DMS 273 (cell line): ENCODE measurements at regions not wholly inside any gene's neighbourhood (a gene's known extent, or its start where the extent isn't known, plus 50 kb on each side); places are given as distances from the start of the nearest gene placed in this dataset.

ENCODE experiments used
- DNase-seq: peaks from one replicate; lab custom pipeline; 2025; ENCODE audit not compliant: unreplicated experiment; lab: John Stamatoyannopoulos, UW

GRCh38 chr11:129268371-129268770, 76.2 kb upstream of the ARHGAP32 start:
- peak; percentile 88 for DNase-seq

DNA sequence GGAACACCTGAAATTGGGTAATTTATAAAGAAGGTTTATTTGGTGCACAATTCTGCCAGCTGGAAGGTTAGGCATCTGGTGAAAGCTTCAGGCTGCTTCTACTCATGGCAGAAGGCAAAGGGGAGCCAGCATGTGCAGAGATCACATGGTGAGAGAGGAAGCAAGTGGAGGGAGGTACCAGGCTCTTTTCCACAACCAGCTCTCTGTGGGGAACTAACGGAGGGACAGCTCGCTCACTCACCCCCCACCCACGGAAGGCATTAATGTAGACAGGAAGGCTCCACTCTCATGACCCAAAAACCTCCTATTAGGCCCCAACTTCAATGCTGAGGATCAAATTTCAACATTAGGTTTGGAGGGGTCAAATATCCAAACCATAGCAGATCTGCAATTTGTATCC, 75.6 kb upstream of the ARHGAP32 start:
- DNase-seq = peak; percentile 81

GRCh38 chr11:129266536-129266935, 74.4 kb upstream of the ARHGAP32 start:
- no peak for DNase-seq

- peak; percentile 59 for DNase-seq
Observed at GRCh38 chr11:129265125-129265788, 73.1 kb upstream of the ARHGAP32 start.

DNA sequence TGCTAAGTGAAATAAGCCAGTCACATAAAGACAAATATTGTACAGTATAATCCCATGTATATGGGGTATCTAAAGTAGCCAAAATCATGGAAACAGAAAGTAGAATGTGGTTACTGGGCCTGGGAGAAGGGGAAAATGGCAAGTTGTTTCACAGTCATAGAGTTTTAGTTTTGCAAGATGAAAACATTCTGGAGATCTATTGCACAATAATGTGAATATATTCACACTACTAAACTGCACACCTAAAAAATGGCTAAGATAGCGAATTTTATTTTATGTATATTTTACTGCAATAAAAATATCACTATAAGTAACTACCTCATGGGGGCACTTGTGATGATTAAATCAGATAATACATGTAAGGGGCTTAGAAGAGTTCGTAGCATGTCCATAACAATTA, 72.0 kb upstream of the ARHGAP32 start:
- no peak for DNase-seq

GRCh38 chr11:129260750-129261149, 68.6 kb upstream of the ARHGAP32 start:
- DNase-seq = no peak

DNA sequence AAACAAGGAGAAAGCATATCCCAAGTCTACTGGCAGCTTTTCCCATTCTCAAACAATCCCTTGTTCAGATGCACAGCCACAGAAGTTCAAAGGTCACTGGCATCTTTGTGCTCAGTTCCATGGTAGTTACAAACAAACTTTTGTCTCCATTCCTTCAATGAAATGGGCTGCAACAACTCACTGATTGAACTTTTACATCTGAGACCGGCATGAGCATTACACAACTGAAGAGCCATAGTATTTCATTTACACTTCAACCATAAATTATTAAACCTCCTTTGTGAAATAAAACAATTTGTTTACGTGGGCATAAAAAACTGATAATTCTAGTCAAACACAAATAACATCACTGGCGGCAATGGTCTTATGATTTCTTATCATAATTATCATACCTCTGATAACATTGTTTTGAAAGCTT, 67.8 kb upstream of the ARHGAP32 start:
- no peak for DNase-seq

DNA sequence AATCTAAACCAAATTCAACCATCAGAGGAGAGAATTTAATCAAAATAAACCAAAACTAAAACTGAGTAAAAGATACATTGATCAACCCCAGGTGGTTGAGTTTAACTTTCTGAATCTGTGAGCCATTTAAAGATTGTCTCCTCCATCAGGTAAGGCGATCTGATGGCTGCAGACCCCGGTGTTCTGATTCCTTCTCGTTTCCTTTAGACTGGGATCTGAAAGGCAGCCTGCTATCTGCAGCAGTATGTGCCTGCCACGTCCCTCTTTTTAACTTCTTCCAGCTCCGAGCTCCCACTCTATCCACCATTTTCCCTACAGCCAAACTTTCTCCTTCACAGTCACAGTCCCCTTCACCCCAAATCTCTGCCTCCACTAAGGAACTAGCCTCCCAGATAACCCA, 66.1 kb upstream of the ARHGAP32 start:
- no peak for DNase-seq

GRCh38 chr11:129257512-129257911, 65.4 kb upstream of the ARHGAP32 start:
- no peak for DNase-seq

- DNase-seq = no peak
Observed at GRCh38 chr11:129252621-129253020, 60.5 kb upstream of the ARHGAP32 start.

DNA sequence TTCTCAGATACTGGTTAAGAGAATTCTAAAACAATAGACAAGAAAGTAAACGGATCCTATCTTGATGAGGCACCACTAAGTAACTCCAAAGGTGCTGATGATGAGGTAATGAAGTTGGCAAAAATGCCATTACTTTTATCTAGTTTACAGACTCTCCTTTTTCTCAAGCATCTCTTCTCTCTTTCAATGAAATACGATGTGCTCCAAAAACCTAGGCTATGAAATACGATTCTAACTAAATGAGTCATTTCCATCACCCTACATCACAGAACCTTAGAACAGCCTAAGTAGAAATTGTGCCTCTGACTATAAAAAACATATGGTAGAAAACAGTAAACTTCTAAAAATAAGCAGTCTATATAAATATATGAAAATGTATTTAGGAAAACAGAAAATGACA, 58.9 kb upstream of the ARHGAP32 start:
- peak; percentile 6 for DNase-seq

GRCh38 chr11:129249923-129250322, 57.8 kb upstream of the ARHGAP32 start:
- peak; percentile 13 for DNase-seq

DNA sequence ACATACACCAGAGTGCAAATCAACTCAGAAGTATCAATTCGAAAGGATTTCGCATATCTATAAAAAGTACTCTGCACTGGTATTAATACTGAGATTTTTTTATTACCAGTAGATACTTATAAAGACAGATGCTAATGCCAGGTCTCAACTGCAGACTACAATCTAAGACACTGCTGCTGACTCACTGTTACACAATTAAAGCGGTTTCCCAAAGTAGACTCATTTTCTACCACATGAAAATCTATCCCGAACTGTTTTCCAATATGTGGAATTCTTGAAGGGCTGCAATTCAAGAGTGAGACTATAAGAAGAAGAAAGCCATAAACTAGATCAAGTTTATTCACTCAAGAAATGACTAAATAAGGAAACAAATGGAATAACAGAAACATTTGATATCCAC, 57.2 kb upstream of the ARHGAP32 start:
- DNase-seq = peak; percentile 28

DNA sequence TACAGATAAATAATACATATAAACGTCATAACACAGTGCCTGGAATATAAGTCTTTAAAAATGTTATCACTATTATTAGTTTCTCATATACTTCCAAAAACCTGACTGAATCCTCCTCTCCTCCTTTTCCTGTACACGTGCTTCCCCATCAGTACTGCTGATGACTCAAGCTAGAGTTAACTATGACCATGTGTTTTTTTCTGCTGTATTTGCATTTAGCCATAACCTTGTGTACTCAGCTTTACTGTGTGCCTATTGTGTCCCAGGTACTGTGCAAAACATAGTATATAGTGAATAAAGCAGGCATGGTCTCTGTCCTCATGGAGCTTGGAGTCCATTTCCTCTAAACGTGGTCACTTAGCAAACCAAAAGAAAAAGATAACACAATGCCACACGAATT, 56.5 kb upstream of the ARHGAP32 start:
- peak; percentile 33 for DNase-seq

DNA sequence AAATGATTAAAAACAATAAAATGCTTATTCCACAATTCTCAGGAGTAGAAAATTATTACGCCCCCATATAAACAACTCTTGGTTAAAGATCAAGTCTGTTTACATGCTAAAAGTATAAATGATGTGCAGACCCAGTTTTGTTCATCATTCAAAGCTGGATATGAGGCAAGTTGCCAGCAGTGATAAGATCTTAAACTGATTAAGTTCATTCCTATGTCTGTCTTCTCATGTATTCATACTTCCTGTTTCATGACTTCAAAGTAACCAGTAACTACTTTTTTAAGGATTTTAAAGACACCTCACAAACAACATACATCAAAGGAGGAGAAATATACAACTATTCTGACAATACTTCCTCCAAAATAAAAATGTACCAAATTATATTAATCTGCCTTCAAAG, 55.0 kb upstream of the ARHGAP32 start:
- DNase-seq = peak; percentile 39

- no peak for DNase-seq
Observed at GRCh38 chr11:129242855-129243254, 50.7 kb upstream of the ARHGAP32 start.
